AG08395 (cell line): ENCODE measurements at regions not wholly inside any gene's neighbourhood (a gene's known extent, or its start where the extent isn't known, plus 50 kb on each side); places are given as distances from the start of the nearest gene placed in this dataset.

Source experiments
- DNase-seq: peaks from one replicate; pipeline ENCODE4 v3.0.0; 2012; ENCODE audit warnings: mixed read lengths, low spot score

GRCh38 chr20:22315073-22315472 lies 269.3 kb downstream of the FOXA2 start:
- DNase-seq = no peak

DNA sequence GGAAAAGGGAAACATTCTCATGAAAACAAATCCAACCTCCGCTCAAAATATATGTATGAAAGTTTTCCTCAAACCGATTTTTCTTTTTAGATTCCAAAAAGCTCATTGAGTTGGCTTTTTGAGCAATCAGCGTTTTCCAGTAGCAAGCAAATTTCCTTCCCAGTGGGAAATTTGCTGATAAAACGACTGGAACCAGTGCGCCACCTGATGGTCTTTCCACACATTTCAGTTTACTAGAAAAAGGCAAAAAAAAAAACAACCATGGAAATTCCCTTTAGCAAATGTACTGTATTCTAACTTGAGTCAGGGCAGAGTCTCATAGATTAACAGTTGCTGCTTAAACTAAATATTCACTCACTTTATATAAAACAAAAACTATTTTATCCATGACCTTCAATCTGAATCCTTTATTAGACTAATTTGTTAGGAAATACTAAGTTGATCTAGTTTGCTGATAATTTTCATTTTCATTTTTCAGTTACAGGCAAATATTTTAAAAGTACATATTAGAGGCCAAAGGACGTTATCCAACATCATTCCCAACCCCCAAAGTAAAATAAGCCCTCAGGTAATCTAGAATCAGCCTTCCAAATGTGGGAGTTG lies 271.5 kb downstream of the FOXA2 start:
- peak; percentile 48 for DNase-seq

DNA sequence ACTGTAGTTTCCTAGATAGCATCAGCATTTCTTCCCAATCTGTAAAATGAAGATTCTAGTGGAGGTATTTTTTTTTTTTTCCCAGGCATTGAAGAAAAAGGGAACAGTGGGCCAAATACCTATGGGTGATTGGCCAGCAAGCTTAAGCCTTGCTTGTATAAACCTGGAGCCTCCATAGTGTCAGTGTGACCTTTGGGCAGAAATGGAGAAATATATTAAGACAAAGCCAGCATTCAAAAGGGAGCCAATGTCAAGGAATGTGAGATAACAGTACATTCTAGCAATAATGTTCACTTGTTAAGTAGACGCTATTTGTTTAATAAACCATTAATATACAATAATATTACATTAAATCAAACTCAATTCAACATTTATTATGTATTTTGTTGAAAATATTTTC lies 275.4 kb downstream of the FOXA2 start:
- DNase-seq = no peak

GRCh38 chr20:22307409-22307808 lies 277.0 kb downstream of the FOXA2 start:
- no peak for DNase-seq

GRCh38 chr20:22305381-22305780 lies 279.0 kb downstream of the FOXA2 start:
- no peak for DNase-seq

DNA sequence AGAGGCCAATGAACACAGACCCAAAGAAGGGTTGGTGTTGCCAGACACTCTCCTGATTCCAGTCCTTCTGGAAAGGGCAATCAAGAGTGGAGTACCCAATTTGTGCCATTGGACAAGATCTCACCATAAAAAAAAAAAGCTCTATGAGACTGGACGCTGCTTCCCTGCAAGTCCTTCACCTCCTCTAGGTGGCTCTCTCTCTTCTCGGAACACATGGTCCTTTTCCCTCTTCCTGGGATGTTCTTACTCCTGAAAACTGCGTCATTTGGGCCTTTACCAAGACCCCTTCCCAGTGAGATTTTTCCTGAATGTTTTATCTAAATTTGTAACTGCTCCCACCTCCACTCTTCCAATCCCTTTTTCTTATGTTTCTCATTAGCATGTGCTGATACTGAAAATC lies 280.8 kb downstream of the FOXA2 start:
- DNase-seq = no peak

- DNase-seq = no peak
These were observed 282.3 kb downstream of the FOXA2 start for GRCh38 chr20:22302039-22302438.

- DNase-seq = no peak
These were observed 290.5 kb downstream of the FOXA2 start for GRCh38 chr20:22293886-22294285.

DNA sequence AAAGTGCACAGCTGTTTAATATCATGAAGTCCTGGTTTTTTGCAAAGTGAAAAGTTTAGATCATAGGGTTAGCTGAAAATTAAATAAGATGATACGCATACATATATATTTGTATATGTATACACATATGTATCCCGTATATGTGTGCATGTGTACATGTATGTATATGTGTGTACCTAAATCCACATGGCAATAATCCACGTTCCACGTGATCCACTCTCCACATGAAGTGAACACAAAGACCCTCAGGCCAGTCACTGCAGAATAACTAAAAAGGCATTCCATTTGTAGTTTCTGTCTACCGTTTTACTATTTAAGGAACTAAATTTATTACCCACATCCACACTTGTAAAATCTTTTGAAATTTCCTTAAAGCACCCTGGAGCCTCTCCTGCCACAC lies 294.9 kb downstream of the FOXA2 start:
- DNase-seq = no peak

DNA sequence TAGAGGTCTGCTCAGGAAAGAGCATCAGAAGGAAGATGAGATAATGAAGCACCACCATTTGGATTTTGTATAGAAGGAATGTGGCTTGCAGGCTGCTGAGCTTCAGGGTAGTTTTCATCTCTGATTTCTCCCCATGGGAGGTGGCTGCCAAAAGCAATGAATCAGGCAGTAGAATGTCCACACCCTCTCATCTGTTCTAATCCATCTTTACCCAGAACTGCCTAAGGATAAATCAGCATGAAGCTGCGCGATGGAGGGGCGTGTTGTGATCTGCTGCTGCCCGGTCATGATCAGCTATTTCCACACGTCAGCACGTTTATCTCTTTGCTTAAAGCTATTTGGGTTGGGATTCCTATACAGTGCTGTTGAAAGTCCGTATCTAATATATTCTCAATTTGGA lies 295.4 kb downstream of the FOXA2 start:
- no peak for DNase-seq

DNA sequence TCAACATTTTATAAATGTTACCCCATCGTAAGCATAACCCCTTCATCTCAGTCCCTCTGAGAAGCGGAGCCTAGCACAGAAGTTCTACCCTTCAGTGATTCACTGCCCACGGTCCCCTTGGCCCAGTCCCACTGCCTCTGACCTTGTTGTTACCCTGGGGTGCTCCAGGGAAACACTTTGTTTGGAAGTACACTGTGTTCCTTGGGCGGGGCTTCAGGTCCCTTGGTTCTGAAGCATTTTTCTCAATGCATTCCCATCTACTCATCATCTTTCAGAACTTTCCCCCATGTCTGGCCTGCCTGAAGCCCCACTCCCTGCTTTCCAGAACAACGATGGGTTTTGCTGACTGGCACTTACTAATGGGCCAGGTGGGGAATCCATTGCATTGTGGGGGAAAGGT lies 296.2 kb downstream of the FOXA2 start:
- DNase-seq = no peak

- DNase-seq = no peak
These were observed 298.8 kb downstream of the FOXA2 start for GRCh38 chr20:22285555-22285954.

DNA sequence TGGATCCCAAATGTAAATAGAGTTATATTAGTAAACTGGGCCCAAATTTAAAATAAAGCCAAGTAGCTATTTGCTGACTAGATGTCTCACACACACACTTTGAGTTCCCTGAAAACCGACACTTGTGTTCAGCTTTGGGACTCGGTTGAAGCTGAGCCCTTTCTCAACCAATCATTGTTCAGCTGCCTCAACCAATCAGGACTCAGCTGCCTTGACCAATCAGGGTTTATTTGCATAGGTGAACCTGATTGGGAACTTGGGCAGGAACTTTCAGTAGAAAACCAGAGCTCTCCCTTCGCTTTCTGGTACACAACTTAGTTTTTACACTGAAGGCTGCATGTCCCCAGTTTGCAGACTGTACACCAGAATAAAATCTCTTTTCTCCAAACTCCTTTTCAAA lies 301.7 kb downstream of the FOXA2 start:
- DNase-seq = no peak

GRCh38 chr20:22274330-22274729 lies 310.0 kb downstream of the FOXA2 start:
- no peak for DNase-seq

DNA sequence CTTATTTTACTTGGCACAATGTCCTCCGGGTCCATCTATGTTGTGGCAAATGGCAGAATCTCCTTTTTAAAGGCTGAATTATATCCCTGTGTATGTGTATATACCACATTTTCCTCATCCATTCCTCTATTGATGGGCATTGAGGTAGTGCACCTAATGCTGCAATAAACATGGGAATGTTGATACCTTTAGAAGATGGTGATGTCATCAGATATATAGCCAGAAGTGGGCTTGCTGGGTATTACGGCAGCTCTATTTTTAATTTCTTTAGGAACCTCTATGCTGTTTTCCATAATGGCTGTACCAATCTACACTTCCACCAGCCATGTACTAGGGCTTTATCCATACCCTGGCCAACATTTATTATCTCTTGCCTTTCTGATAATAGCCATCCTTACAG lies 315.7 kb downstream of the FOXA2 start:
- DNase-seq = no peak

DNA sequence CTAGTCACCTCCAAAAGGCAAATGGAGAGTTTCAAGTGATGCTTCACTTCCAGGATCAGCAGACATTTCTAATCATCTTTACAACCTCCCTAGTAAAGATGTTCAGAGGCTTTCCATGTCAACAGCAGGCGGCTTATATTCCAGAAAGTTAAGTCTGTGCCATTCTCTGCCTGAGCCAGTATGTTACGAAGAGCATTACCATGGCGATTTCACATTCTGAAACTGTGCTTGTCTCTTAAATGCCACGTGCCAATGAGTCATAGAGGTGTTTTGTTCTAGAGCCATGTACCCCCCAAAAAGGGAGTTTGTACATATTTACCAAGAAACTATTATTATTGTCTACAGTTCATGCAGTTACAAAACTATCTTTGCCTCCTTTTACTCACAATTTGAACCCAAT lies 319.5 kb downstream of the FOXA2 start:
- no peak for DNase-seq

DNA sequence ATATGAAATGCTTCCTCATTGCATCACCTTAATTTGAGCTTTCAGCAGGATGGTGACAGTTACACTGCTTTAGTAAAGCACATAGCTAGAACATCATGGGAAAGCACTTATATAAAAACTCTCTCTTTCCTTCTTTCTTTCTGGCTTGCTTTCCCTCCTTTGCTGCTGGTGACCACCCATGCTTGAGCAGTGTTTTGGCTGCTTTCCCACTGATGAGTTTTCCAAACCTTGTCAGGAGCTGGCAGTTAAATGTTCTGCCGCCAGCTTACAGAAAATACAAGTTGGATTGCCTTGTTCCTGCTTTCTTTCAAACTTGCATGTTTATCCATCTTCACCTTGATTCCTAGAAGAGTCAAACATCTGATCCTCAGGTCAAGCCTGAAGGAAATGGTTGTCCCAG lies 323.9 kb downstream of the FOXA2 start:
- DNase-seq = no peak

GRCh38 chr20:22257912-22258311 lies 326.5 kb downstream of the FOXA2 start:
- DNase-seq = no peak

DNA sequence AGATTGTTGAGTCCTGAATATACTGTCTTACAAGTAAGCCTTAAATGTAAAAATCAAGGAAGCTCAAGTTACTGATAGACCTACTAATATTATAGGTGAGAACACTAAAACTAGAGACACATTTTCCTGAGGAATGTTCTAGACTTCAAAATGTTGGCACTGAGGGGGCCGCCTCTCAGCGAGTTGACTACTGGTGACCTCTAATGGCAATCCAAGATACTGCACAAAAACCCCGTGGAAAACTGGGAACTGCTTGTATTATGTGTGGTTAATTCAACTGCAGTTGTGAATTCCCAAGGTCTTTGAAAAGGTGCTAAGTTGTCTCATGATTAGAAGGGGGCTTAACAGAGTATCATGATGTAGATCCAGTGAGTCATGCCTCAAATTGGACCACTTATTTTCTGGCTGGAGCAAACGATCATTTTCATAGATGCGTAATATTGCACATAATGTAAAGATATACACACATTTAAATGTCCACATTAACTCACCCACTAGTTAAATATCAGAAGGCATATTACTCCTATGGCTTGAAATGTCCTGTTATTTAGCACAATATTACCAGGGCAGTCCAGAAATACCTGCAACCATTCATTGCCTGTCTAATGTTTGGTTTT lies 336.2 kb downstream of the FOXA2 start:
- peak; percentile 26 for DNase-seq

DNA sequence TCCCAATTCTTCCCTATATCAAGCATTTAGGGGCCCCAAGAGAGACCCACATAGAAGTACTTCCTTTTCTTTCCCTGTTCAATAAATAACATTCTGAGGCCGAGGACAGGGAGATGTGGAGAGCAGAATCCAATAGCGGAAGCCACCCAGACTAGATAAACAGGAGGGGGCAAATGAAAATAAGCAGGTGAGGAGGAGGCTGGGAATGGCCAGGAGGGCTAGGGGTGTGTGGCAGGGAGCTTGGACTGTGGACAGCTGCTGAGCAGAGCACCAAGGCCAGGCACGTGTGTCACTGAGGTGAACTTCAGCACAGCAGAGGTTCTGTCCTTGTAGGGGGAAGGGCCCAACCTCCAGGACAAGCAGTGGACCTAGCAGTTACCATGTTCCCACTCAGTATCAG lies 339.2 kb downstream of the FOXA2 start:
- no peak for DNase-seq

DNA sequence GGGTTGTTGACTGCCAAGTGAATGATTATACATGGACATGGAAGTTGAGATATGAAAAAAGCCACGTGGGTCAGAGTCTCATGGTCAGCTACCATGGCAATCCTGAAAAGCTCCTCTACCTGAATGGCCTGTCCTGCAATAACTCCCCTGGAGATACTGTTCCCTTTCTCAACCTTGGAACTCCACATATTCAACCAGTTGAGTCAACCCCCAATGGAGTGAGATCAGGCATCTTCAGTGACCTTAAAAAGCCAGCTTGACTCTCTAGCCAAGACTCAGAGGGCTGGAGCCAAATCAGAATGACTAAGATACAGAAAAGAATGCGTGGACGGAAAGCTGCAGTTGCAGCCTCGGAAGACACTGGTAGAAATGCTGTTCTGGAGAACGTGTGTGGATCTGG lies 341.3 kb downstream of the FOXA2 start:
- no peak for DNase-seq

GRCh38 chr20:22241609-22242008 lies 342.8 kb downstream of the FOXA2 start:
- no peak for DNase-seq

DNA sequence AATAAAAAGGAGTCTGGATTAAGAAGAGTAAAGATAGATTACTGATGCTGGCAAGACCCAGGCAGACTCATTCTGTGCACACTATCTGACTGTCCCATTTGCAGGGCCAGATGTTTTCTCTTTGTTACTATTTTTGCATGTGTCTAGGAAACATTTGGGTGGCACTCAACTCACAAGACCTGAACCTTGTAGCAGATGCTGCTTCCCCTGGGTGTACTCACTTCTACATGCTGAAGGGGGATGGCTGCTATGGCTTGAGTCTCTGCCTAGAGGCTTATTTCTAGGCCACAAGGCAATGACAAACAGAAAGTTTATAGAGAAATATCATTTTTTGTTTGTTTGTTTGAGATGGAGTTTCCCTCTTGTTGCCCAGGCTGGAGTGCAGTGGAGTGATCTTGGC lies 351.4 kb downstream of the FOXA2 start:
- no peak for DNase-seq

GRCh38 chr20:22232473-22232872 lies 351.9 kb downstream of the FOXA2 start:
- no peak for DNase-seq
